KMS-11 (cell line): ENCODE measurements at regions not wholly inside any gene's neighbourhood (a gene's known extent, or its start where the extent isn't known, plus 50 kb on each side); places are given as distances from the start of the nearest gene placed in this dataset.

Experiments
- H2AFZ ChIP-seq: fragments of 200-600 bp; sonication (generic); 2 replicates; pipeline ENCODE4 v1.6.1; 2016; ENCODE audit warnings: antibody characterized with exemption, mixed run types, low read depth
- H3K27ac ChIP-seq: fragments of 200-600 bp; sonication (generic); 2 replicates; pipeline ENCODE4 v1.6.1; 2016; ENCODE audit warnings: mild to moderate bottlenecking, mixed run types
- H3K27me3 ChIP-seq: fragments of 200-600 bp; sonication (generic); 2 replicates; pipeline ENCODE4 v1.6.1; 2017; ENCODE audit warnings: mild to moderate bottlenecking, low read depth, mixed run types, moderate library complexity; ENCODE audit not compliant: insufficient read depth
- H3K36me3 ChIP-seq: fragments of 200-600 bp; sonication (generic); 2 replicates; pipeline ENCODE4 v1.6.1; 2017; ENCODE audit warnings: mild to moderate bottlenecking, mixed run types; ENCODE audit not compliant: insufficient read depth
- H3K4me1 ChIP-seq: fragments of 200-600 bp; sonication (generic); 2 replicates; pipeline ENCODE4 v1.6.1; 2016; ENCODE audit warnings: mild to moderate bottlenecking, low read depth, mixed run types; ENCODE audit not compliant: poor library complexity, severe bottlenecking
- H3K4me2 ChIP-seq: fragments of 200-600 bp; sonication (generic); 2 replicates; pipeline ENCODE4 v1.7.0; 2016; ENCODE audit warnings: mild to moderate bottlenecking, mixed run types
- H3K4me3 ChIP-seq: fragments of 200-600 bp; sonication (generic); IDR thresholded peaks from 2 replicates; pipeline ENCODE4 v1.6.1; 2017; ENCODE audit warnings: low read depth, low read length, mixed read lengths; ENCODE audit not compliant: insufficient read depth
- H3K79me2 ChIP-seq: fragments of 200-600 bp; sonication (generic); 2 replicates; pipeline ENCODE4 v1.6.1; 2016; ENCODE audit warnings: low read depth, mixed run types; ENCODE audit not compliant: insufficient read depth
- H3K9ac ChIP-seq: fragments of 200-600 bp; sonication (generic); 2 replicates; pipeline ENCODE4 v1.6.1; 2016; ENCODE audit warnings: mild to moderate bottlenecking, mixed run types
- H4K20me1 ChIP-seq: fragments of 200-600 bp; sonication (generic); 2 replicates; pipeline ENCODE4 v1.6.1; 2016; ENCODE audit warnings: mild to moderate bottlenecking, mixed run types; ENCODE audit not compliant: insufficient read depth
- CTCF ChIP-seq: fragments of 200-600 bp; sonication (generic); conservative IDR thresholded peaks from 2 replicates; pipeline ENCODE4 v1.6.1; 2017; ENCODE audit warnings: low read depth, mild to moderate bottlenecking, antibody characterized with exemption, low read length, moderate library complexity, mixed read lengths

GRCh38 chr9:134552349-134552990 is 89.1 kb upstream of the COL5A1 start:
- peaks cover 47% of the 10 kb centered on the region; the same call in 1 of the 2 replicates for H3K27me3 ChIP-seq
- no peak overlapping the region for H3K27ac ChIP-seq
- no peak overlapping the region for H3K9ac ChIP-seq

GRCh38 chr9:134553061-134553891 is 88.3 kb upstream of the COL5A1 start:
- no peak for TF ChIP-seq CTCF
- Histone ChIP-seq H4K20me1 (no peaks in the 10 kb centered on the region), H3K27me3 (peaks cover 46% of the 10 kb centered on the region; the same call in 1 of the 2 replicates), H3K4me3 (no peak overlapping the region), H3K27ac (no peak overlapping the region), H3K4me2 (no peak overlapping the region), H3K9ac (no peak overlapping the region), H3K36me3 (no peaks in the 10 kb centered on the region), H2AFZ (no peak overlapping the region), H3K4me1 (no peaks in the 10 kb centered on the region), H3K79me2 (no peaks in the 10 kb centered on the region)

More at GRCh38 chr9:134552349-134552990, 89.1 kb upstream of the COL5A1 start:
- Histone ChIP-seq H3K4me1 (no peaks in the 10 kb centered on the region), H2AFZ (no peak overlapping the region), H4K20me1 (no peaks in the 10 kb centered on the region), H3K4me3 (no peak overlapping the region), H3K79me2 (no peaks in the 10 kb centered on the region), H3K4me2 (no peak overlapping the region), H3K36me3 (no peaks in the 10 kb centered on the region)
- no peak for TF ChIP-seq CTCF

- H3K79me2 ChIP-seq: no peaks in the 10 kb centered on the region
- H2AFZ ChIP-seq: no peak overlapping the region
- no peak overlapping the region for H3K27ac ChIP-seq
- no peaks in the 10 kb centered on the region for H4K20me1 ChIP-seq
- no peaks in the 10 kb centered on the region for H3K4me1 ChIP-seq
- no peaks in the 10 kb centered on the region for H3K36me3 ChIP-seq
- no peak for TF ChIP-seq CTCF
- H3K4me2 ChIP-seq: no peak overlapping the region
- H3K9ac ChIP-seq: no peak overlapping the region
- no peak overlapping the region for H3K4me3 ChIP-seq
- H3K27me3 ChIP-seq: peaks cover 53% of the 10 kb centered on the region; the same call in 1 of the 2 replicates
These were observed 87.6 kb upstream of the COL5A1 start for GRCh38 chr9:134553996-134554372.

GRCh38 chr9:134554373-134555093 is 87.1 kb upstream of the COL5A1 start:
- Histone ChIP-seq H3K4me2 (no peak overlapping the region), H4K20me1 (no peaks in the 10 kb centered on the region), H3K27me3 (peaks cover 54% of the 10 kb centered on the region; the same call in 1 of the 2 replicates), H2AFZ (no peak overlapping the region), H3K9ac (no peak overlapping the region), H3K4me3 (no peak overlapping the region), H3K27ac (no peak overlapping the region), H3K4me1 (no peaks in the 10 kb centered on the region), H3K79me2 (no peaks in the 10 kb centered on the region), H3K36me3 (no peaks in the 10 kb centered on the region)
- no peak for TF ChIP-seq CTCF
